ENCODE measurements at regions not wholly inside any gene's neighbourhood (a gene's known extent, or its start where the extent isn't known, plus 50 kb on each side); places are given as distances from the start of the nearest gene placed in this dataset.

DNA sequence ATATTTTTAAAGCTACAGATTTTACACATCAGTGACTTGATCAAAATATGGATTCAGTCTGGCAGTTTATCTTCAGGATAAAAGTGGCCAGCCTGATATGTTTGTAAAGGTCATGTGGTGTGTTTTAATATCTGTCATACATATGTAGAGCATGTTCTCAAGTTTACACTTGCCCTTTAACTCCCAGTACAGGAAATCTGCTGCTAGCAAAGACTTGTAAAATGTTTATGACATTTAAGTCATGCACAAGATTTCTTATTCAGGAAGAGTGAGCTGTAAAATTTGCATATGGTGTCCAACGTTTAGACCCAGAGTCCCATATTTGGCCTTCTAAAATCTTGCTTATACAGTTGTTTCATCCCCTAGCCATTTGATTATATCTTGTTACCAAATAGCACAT lies 197.5 kb upstream of the FLRT2 start:
- TF ChIP-seq POLR2AphosphoS5 (IDR thresholded peaks at IDR 0.05; ENCODE audit: low read depth, low read length) (no peak), POLR2A (IDR thresholded peaks at IDR 0.05; ENCODE audit: low read depth, low read length) (no peak), TAF1 (IDR thresholded peaks at IDR 0.05; ENCODE audit: low read depth, low read length) (no peak), PAX5 (IDR thresholded peaks at IDR 0.05; ENCODE audit: insufficient read depth, low read length, severe bottlenecking) (no peak)

All from GM12891 (cell line).